Small intestine (tissue), 7 donors: ENCODE measurements at regions not wholly inside any gene's neighbourhood (a gene's known extent, or its start where the extent isn't known, plus 50 kb on each side); places are given as distances from the start of the nearest gene placed in this dataset.
"Not testable (repeated sequence)": the region's sequence is repeated elsewhere in the genome, so short reads cannot be mapped to it uniquely, and the experiment has no call there.

Experiments
- DNase-seq, 2 donors: peaks; one replicate each; pipeline versions ENCODE4 v3.0.0 to v3.0.0-alpha.2; 2013
- FAIRE-seq: peaks from 2 replicates; lab custom pipeline; 2012; peaks lifted over from hg19 to GRCh38; lab: Jason Lieb, UNC
- H3K27ac ChIP-seq, 3 donors: one replicate each; pipeline ENCODE4 v1.5.1; 2013; ENCODE audit warnings: low read length in 2 of 3, mild to moderate bottlenecking in 2 of 3, control low read depth in 1 of 3, inconsistent platforms in 1 of 3, low read depth in 1 of 3, moderate library complexity in 1 of 3
- H3K27me3 ChIP-seq, 3 donors: one replicate each; pipeline ENCODE4 v1.6.1; 2013; ENCODE audit warnings: low read length in 3 of 3, inconsistent platforms in 1 of 3; ENCODE audit not compliant: control insufficient read depth in 3 of 3, insufficient read depth in 3 of 3
- H3K36me3 ChIP-seq, 3 donors: one replicate each; pipeline ENCODE4 v1.6.1; 2013; ENCODE audit warnings: low read length in 3 of 3, inconsistent platforms in 1 of 3, low read depth in 1 of 3, mild to moderate bottlenecking in 1 of 3, moderate library complexity in 1 of 3; ENCODE audit not compliant: control insufficient read depth in 3 of 3, insufficient read depth in 2 of 3
- H3K4me1 ChIP-seq, 3 donors: one replicate each; pipeline ENCODE4 v1.6.1; 2013; ENCODE audit warnings: low read length in 2 of 3, inconsistent platforms in 1 of 3, low read depth in 1 of 3, mild to moderate bottlenecking in 1 of 3, moderate library complexity in 1 of 3; ENCODE audit not compliant: control insufficient read depth in 3 of 3, insufficient read depth in 2 of 3
- H3K4me3 ChIP-seq, 3 donors: one replicate each; pipeline ENCODE4 v1.5.1; 2013; ENCODE audit warnings: low read length in 3 of 3, control low read depth in 1 of 3, inconsistent platforms in 1 of 3, low read depth in 1 of 3, mild to moderate bottlenecking in 1 of 3, moderate library complexity in 1 of 3
- H3K9me3 ChIP-seq, 2 donors: one replicate each; pipeline ENCODE4 v1.6.1; 2013; ENCODE audit warnings: low read depth in 1 of 2, low read length in 1 of 2; ENCODE audit not compliant: control insufficient read depth in 2 of 2, insufficient read depth in 1 of 2
- WGBS, 3 donors: extraction: QIAGEN DNeasy Blood & Tissue Kit; methylation state at CpG; one replicate each; pipeline ENCODE4 v1.1.7; 2013; 5-methylcytosine and 5-hydroxymethylcytosine counted together
- donor health status: healthy with polysubstance abuse.
- donor health status: control.
- donor health status: control.
- donor health status: Bipolar disorder and iron deficiency.
- donor health status: healthy.

- Histone ChIP-seq H3K9me3 (no peaks in the 10 kb centered on the region), H3K4me3 (no peak overlapping the region), H3K36me3 (no peaks in the 10 kb centered on the region), H3K4me1 (no peaks in the 10 kb centered on the region), H3K27ac (no peak overlapping the region), H3K27me3 (no peaks in the 10 kb centered on the region)
- DNase-seq: no peak
- FAIRE-seq: no peak
- 66 to 74% (median 67%) methylated on average over 5 of the region's 5 CpGs for WGBS, 3 donors
Measured at GRCh38 chr16:19960183-19960582, 75.5 kb upstream of the GPRC5B start.

- Histone ChIP-seq H3K9me3 (no peaks in the 10 kb centered on the region), H3K27me3 (no peaks in the 10 kb centered on the region), H3K4me1 (no peaks in the 10 kb centered on the region), H3K36me3 (no peaks in the 10 kb centered on the region), H3K27ac (no peak overlapping the region), H3K4me3 (no peak overlapping the region)
- FAIRE-seq: no peak
- no peak for DNase-seq
- WGBS, 3 donors: 75 to 77% (median 76%) methylated on average over 5 of the region's 5 CpGs
Measured at GRCh38 chr16:19959736-19960135, 75.1 kb upstream of the GPRC5B start.

GRCh38 chr16:19955896-19956295 is 71.2 kb upstream of the GPRC5B start:
- H3K27me3 ChIP-seq, H3K4me3 ChIP-seq, FAIRE-seq, H3K36me3 ChIP-seq, H3K4me1 ChIP-seq, DNase-seq, H3K9me3 ChIP-seq, H3K27ac ChIP-seq: not testable (repeated sequence)
- WGBS, 3 donors: 80 to 86% (median 83%) methylated on average over 3 of the region's 3 CpGs

- not testable (repeated sequence) for H3K4me3 ChIP-seq, DNase-seq, H3K27me3 ChIP-seq, H3K9me3 ChIP-seq, H3K27ac ChIP-seq, H3K36me3 ChIP-seq, FAIRE-seq, H3K4me1 ChIP-seq
- 64 to 71% (median 68%) methylated on average over 3 of the region's 3 CpGs for WGBS, 3 donors
Measured at GRCh38 chr16:19955084-19955483, 70.4 kb upstream of the GPRC5B start.

GRCh38 chr16:19948186-19949104 is 63.8 kb upstream of the GPRC5B start:
- FAIRE-seq (no peak), DNase-seq (no peak)
- Histone ChIP-seq H3K4me3 (no peak overlapping the region), H3K36me3 (no peaks in the 10 kb centered on the region), H3K9me3 (no peaks in the 10 kb centered on the region), H3K27me3 (no peaks in the 10 kb centered on the region), H3K27ac (no peak overlapping the region), H3K4me1 (no peaks in the 10 kb centered on the region)
- whole genome bisulfite sequencing, 3 donors: 20 to 32% (median 31%) methylated on average over 8 of the region's 8 CpGs

- DNase-seq: no peak
- 89 to 93% (median 92%) methylated on average over 1 of the region's 1 CpG for WGBS, 3 donors
- Histone ChIP-seq H3K27me3 (no peaks in the 10 kb centered on the region), H3K9me3 (no peaks in the 10 kb centered on the region), H3K4me1 (no peaks in the 10 kb centered on the region), H3K4me3 (no peak overlapping the region), H3K36me3 (no peaks in the 10 kb centered on the region), H3K27ac (no peak overlapping the region)
- FAIRE-seq: no peak
Measured at GRCh38 chr16:19945934-19946333, 61.3 kb upstream of the GPRC5B start.

- DNase-seq: no peak
- no peak overlapping the region for H3K27ac ChIP-seq
- no peak for FAIRE-seq
- no peaks in the 10 kb centered on the region for H3K4me1 ChIP-seq
- no peaks in the 10 kb centered on the region for H3K36me3 ChIP-seq
- H3K4me3 ChIP-seq: no peak overlapping the region
- H3K9me3 ChIP-seq: no peaks in the 10 kb centered on the region
- 79 to 84% (median 79%) methylated on average over 5 to 6 of the region's 6 CpGs for WGBS, 3 donors
- no peaks in the 10 kb centered on the region for H3K27me3 ChIP-seq
Measured at GRCh38 chr16:19940195-19940594, 55.5 kb upstream of the GPRC5B start.

- WGBS, 3 donors: 56 to 74% (median 72%) methylated on average over 5 of the region's 5 CpGs
- H3K27ac ChIP-seq: no peak overlapping the region
- FAIRE-seq: no peak
Measured at GRCh38 chr16:19939553-19939952, 54.9 kb upstream of the GPRC5B start.

More at GRCh38 chr16:19939553-19939952, 54.9 kb upstream of the GPRC5B start:
- H3K4me3 ChIP-seq: no peak overlapping the region
- H3K9me3 ChIP-seq: no peaks in the 10 kb centered on the region
- no peaks in the 10 kb centered on the region for H3K36me3 ChIP-seq
- no peaks in the 10 kb centered on the region for H3K4me1 ChIP-seq
- H3K27me3 ChIP-seq: no peaks in the 10 kb centered on the region
- no peak for DNase-seq
